ENCODE measurements at regions not wholly inside any gene's neighbourhood (a gene's known extent, or its start where the extent isn't known, plus 50 kb on each side); places are given as distances from the start of the nearest gene placed in this dataset.

GRCh38 chr6:164731539-164731938, 577.9 kb downstream of the C6orf118 start:
- intact Hi-C loops (cut with DNase I) = no loop called here
- H3K36me3 ChIP-seq = no peaks in the 10 kb centered on the region
- no peak overlapping the region for H3K27ac ChIP-seq
- TF ChIP-seq POLR2AphosphoS5 (IDR thresholded peaks at IDR 0.05; ENCODE audit: insufficient read depth in 1 of 2, low read depth in 1 of 2) = no peak
- TF ChIP-seq POLR2A (IDR thresholded peaks at IDR 0.05) = no peak
- no peak for TF ChIP-seq CTCF (IDR thresholded peaks at IDR 0.05)
- no peaks in the 10 kb centered on the region for H3K27me3 ChIP-seq
- no peak for DNase-seq (ENCODE audit: extremely low spot score in 2 of 2)
- no peaks in the 10 kb centered on the region for H3K9me3 ChIP-seq
- H3K4me1 ChIP-seq = no peaks in the 10 kb centered on the region
- H3K4me3 ChIP-seq = no peak overlapping the region

GRCh38 chr6:164721460-164721859, 587.9 kb downstream of the C6orf118 start:
- H3K27me3 ChIP-seq = no peaks in the 10 kb centered on the region
- no peak for DNase-seq (ENCODE audit: extremely low spot score in 2 of 2)
- no peak for TF ChIP-seq CTCF (IDR thresholded peaks at IDR 0.05)
- TF ChIP-seq POLR2A (IDR thresholded peaks at IDR 0.05) = no peak
- no peak for TF ChIP-seq POLR2AphosphoS5 (IDR thresholded peaks at IDR 0.05; ENCODE audit: insufficient read depth in 1 of 2, low read depth in 1 of 2)
- H3K36me3 ChIP-seq = no peaks in the 10 kb centered on the region
- no peak overlapping the region for H3K4me3 ChIP-seq
- H3K27ac ChIP-seq = no peak overlapping the region
- no peaks in the 10 kb centered on the region for H3K9me3 ChIP-seq
- intact Hi-C loops (cut with DNase I) = no loop called here
- H3K4me1 ChIP-seq = no peaks in the 10 kb centered on the region

GRCh38 chr6:164700497-164700896, 608.9 kb downstream of the C6orf118 start:
- H3K4me1 ChIP-seq = no peaks in the 10 kb centered on the region
- DNase-seq (ENCODE audit: extremely low spot score in 2 of 2) = no peak
- H3K27me3 ChIP-seq = no peaks in the 10 kb centered on the region
- no peak for TF ChIP-seq POLR2AphosphoS5 (IDR thresholded peaks at IDR 0.05; ENCODE audit: insufficient read depth in 1 of 2, low read depth in 1 of 2)
- TF ChIP-seq CTCF (IDR thresholded peaks at IDR 0.05) = no peak
- no peak for TF ChIP-seq POLR2A (IDR thresholded peaks at IDR 0.05)
- no peaks in the 10 kb centered on the region for H3K9me3 ChIP-seq
- intact Hi-C loops (cut with DNase I) = no loop called here
- H3K27ac ChIP-seq = no peak overlapping the region
- no peaks in the 10 kb centered on the region for H3K36me3 ChIP-seq
- no peak overlapping the region for H3K4me3 ChIP-seq

- Histone ChIP-seq H3K9me3 (no peaks in the 10 kb centered on the region), H3K36me3 (no peaks in the 10 kb centered on the region), H3K4me1 (no peaks in the 10 kb centered on the region), H3K4me3 (no peak overlapping the region), H3K27me3 (no peaks in the 10 kb centered on the region), H3K27ac (no peak overlapping the region)
- no peak for DNase-seq (ENCODE audit: extremely low spot score in 2 of 2)
- intact Hi-C loops (cut with DNase I) = no loop called here
- no peak for TF ChIP-seq POLR2A (IDR thresholded peaks at IDR 0.05)
- no peak for TF ChIP-seq POLR2AphosphoS5 (IDR thresholded peaks at IDR 0.05; ENCODE audit: insufficient read depth in 1 of 2, low read depth in 1 of 2)
- TF ChIP-seq CTCF (IDR thresholded peaks at IDR 0.05) = no peak
Observed at GRCh38 chr6:164695896-164696295, 613.5 kb downstream of the C6orf118 start.

- Histone ChIP-seq H3K27ac (no peak overlapping the region), H3K4me3 (no peak overlapping the region), H3K9me3 (no peaks in the 10 kb centered on the region), H3K4me1 (no peaks in the 10 kb centered on the region), H3K27me3 (no peaks in the 10 kb centered on the region), H3K36me3 (no peaks in the 10 kb centered on the region)
- intact Hi-C loops (cut with DNase I) = no loop called here
- DNase-seq (ENCODE audit: extremely low spot score in 2 of 2) = no peak
- TF ChIP-seq CTCF (IDR thresholded peaks at IDR 0.05) (no peak), POLR2AphosphoS5 (IDR thresholded peaks at IDR 0.05; ENCODE audit: insufficient read depth in 1 of 2, low read depth in 1 of 2) (no peak), POLR2A (IDR thresholded peaks at IDR 0.05) (no peak)
Observed at GRCh38 chr6:164694386-164694785, 615.0 kb downstream of the C6orf118 start.
